ENCODE measurements at regions not wholly inside any gene's neighbourhood (a gene's known extent, or its start where the extent isn't known, plus 50 kb on each side); places are given as distances from the start of the nearest gene placed in this dataset.
"Not testable (repeated sequence)": the region's sequence is repeated elsewhere in the genome, so short reads cannot be mapped to it uniquely, and the experiment has no call there.

DNA sequence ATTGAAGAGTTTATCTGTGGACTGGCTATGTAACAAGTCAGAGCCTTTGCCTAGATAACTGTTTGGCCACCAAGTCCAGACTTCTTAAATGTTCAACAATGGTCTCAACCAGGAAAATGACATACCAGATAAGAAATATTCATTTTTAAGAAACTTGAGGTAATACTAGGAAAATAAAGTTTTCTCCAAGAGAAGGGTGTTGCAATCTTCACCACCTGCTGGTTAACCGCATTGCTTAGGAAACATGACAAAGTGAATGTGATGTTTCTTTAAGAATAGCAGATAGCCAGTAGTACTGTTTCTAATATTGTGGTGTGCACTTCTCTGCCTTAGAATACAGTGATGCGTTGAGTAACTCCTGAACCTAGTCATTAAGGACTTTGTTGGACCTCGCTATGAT is 321.5 kb upstream of the CADM2 start:
- TF ChIP-seq, protein P1, sequence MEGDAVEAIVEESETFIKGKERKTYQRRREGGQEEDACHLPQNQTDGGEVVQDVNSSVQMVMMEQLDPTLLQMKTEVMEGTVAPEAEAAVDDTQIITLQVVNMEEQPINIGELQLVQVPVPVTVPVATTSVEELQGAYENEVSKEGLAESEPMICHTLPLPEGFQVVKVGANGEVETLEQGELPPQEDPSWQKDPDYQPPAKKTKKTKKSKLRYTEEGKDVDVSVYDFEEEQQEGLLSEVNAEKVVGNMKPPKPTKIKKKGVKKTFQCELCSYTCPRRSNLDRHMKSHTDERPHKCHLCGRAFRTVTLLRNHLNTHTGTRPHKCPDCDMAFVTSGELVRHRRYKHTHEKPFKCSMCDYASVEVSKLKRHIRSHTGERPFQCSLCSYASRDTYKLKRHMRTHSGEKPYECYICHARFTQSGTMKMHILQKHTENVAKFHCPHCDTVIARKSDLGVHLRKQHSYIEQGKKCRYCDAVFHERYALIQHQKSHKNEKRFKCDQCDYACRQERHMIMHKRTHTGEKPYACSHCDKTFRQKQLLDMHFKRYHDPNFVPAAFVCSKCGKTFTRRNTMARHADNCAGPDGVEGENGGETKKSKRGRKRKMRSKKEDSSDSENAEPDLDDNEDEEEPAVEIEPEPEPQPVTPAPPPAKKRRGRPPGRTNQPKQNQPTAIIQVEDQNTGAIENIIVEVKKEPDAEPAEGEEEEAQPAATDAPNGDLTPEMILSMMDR (IDR thresholded peaks at IDR 0.05; ENCODE audit: low read depth, low read length, missing control alignments): no peak
- H3K4me3 ChIP-seq (ENCODE audit: low read depth, low read length): no peak overlapping the region
- no peak for DNase-seq (ENCODE audit: low read depth)

DNA sequence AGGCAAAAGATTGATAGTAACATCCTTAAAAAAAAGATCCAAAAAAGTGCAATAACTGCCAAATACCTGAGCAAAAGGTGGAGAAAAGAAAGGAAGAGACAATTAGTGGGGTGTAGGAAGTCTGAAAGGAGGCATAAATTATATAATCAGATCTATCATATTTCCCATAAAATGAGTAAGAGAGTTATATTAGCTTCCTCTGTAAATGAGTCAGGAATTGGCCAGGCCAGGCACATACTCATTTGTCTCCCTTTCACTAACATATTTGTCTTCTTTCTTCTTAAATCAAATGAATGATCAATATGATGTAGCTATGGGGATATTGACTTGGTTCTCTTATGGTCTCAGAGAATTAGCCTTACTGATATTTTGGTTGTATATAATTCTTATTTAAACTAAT is 292.3 kb upstream of the CADM2 start:
- TF ChIP-seq, protein P1 (IDR thresholded peaks at IDR 0.05; ENCODE audit: low read depth, low read length, missing control alignments): no peak
- H3K4me3 ChIP-seq (ENCODE audit: low read depth, low read length): no peak overlapping the region
- no peak for DNase-seq (ENCODE audit: low read depth)

DNA sequence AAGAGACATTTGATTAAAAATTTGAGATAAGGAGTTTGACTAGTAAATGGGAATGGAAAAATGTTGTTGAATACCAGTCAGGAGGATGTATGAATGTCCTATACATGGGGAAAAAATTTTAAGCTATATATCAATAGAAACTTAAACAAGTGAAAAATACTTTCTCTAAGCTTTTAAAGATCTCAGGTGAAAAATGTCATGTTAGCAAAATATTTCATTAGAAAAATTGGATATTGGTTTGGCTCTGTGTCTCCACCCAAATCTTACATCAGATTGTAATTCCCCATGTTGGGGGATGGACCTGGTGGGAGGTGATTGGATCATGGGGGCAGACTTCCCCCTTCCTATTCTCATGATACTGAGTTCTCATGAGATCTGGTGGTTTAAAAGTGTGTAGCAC is 279.6 kb upstream of the CADM2 start:
- TF ChIP-seq, protein P1 (IDR thresholded peaks at IDR 0.05; ENCODE audit: low read depth, low read length, missing control alignments): no peak
- no peak for DNase-seq (ENCODE audit: low read depth)

DNA sequence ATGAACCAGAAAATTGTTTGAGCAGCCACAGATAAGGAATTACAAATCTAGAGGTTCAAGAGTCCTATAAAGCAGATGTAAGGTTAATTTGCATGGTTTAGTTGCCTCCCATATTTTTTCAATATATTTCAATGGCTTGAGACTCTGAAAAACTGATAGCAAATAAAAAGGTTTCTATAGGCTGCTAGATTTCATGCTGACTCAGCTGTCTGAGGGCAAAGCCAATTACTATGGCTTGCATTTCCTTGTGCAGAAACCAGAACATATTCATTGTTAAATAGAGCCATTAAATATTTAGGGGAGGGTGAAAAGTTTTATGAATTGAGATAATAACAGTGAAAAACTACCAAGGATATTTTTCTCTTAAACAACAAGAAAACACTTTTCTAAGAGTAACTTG is 278.1 kb upstream of the CADM2 start:
- H3K4me3 ChIP-seq (ENCODE audit: low read depth, low read length): no peak overlapping the region
- TF ChIP-seq, protein P1 (IDR thresholded peaks at IDR 0.05; ENCODE audit: low read depth, low read length, missing control alignments): no peak
- DNase-seq (ENCODE audit: low read depth): no peak

More for the DNA sequence above, 279.6 kb upstream of the CADM2 start:
- no peak overlapping the region for H3K4me3 ChIP-seq (ENCODE audit: low read depth, low read length)

DNA sequence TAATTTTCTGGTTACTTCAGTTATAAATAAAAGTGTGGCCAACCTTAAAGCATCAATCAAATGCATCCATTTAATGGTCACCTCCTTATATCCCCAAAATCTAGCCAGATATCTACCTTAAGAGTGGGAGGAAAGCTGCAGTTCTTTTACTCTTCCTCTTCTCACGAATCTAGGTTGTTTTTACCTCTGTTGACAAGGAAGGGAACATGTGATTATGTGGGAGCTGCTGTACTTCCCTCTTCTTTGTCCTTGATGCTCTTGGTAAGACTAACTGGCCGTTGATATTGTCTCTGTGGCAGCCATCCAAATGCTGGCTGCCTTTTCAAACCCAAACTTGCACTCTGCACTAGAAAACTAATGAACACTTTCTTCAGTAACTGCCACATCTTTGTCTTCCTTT is 275.3 kb upstream of the CADM2 start:
- no peak for DNase-seq (ENCODE audit: low read depth)
- no peak overlapping the region for H3K4me3 ChIP-seq (ENCODE audit: low read depth, low read length)

DNA sequence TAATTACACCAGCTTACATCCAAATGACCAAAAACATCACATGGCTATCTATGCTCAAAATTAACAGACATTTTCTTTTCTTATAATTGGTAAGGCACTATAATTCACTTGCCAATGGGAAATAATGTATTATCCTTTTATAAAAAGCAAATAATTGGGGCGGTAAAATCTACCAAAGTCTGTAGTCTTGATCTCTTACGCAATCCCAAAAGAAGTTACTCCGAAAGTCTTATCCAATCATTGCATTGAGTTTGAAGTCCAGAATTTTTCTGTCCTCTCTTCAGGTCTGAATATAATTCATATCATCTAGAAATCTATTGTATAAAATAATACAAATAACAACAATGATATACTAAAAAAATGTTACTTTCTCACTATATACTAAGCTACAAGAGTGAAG is 273.3 kb upstream of the CADM2 start:
- no peak overlapping the region for H3K4me3 ChIP-seq (ENCODE audit: low read depth, low read length)
- TF ChIP-seq, protein P1 (IDR thresholded peaks at IDR 0.05; ENCODE audit: low read depth, low read length, missing control alignments): no peak
- no peak for DNase-seq (ENCODE audit: low read depth)

More for the DNA sequence above, 275.3 kb upstream of the CADM2 start:
- TF ChIP-seq, protein P1 (IDR thresholded peaks at IDR 0.05; ENCODE audit: low read depth, low read length, missing control alignments): no peak

DNA sequence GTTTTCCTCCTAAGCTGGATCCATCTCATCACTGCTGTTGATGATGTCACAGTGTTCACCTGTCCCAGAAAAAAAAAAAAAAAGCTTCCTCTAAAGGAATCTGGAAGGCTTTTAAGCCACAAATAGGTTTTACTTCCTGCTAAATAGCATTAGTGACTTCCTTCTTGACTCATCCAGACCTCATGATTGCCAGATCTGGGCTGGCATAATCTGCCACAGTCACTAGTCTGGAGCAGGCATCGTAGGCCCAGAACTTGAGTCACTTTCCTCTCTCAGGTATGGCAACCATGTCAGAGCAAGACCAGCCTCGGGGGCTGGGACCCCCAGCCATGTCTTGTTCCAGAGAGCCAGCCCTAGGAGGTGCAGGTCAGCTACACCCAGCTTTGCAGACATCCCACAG is 266.5 kb upstream of the CADM2 start:
- no peak overlapping the region for H3K4me3 ChIP-seq (ENCODE audit: low read depth, low read length)
- no peak for DNase-seq (ENCODE audit: low read depth)
- TF ChIP-seq, protein P1 (IDR thresholded peaks at IDR 0.05; ENCODE audit: low read depth, low read length, missing control alignments): no peak

DNA sequence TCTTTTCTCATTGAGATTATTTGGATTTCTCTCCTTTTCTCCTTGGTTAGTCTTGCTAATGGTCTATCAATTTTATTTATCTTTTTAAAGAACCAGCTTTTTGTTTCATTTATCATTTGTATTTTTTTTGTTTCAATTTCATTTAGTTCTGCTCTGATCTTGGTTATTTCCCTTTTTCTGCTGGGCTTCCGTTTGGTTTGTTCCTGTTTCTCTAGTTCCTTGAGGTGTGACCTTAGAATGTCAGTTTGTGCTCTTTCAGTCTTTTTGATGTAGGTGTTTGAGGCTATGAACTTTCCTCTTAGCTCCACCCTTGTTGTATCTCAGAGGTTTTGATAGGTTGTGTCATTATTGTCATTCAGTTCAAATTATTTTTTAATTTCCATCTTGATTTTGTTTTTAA is 248.5 kb upstream of the CADM2 start:
- H3K4me3 ChIP-seq (ENCODE audit: low read depth, low read length); DNase-seq (ENCODE audit: low read depth): not testable (repeated sequence)

All from GM12864 (cell line).